Body of pancreas (tissue), 4 donors: ENCODE measurements at regions not wholly inside any gene's neighbourhood (a gene's known extent, or its start where the extent isn't known, plus 50 kb on each side); places are given as distances from the start of the nearest gene placed in this dataset.

Experiments
- CTCF ChIP-seq, 7 experiments: fragments of 450-650 bp in 4 of 7; fragments of 200-600 bp in 3 of 7; sonication (generic) in 3 of 7; IDR thresholded peaks; one replicate each; pipeline ENCODE4 v1.5.1; 2016 to 2019; ENCODE audit warnings: antibody characterized with exemption in 7 of 7
- POLR2A ChIP-seq, 3 donors: fragments of 450-650 bp; IDR thresholded peaks; one replicate each; pipeline ENCODE4 v1.6.1; 2016; ENCODE audit warnings: antibody characterized with exemption in 3 of 3, mild to moderate bottlenecking in 2 of 3

- TF ChIP-seq CTCF (IDR thresholded peaks at IDR 0.05) = no peak
- no peak for TF ChIP-seq POLR2A (IDR thresholded peaks at IDR 0.05)
Observed at GRCh38 chr2:104025295-104025694, 828.6 kb upstream of the POU3F3 start.
